ENCODE measurements at regions not wholly inside any gene's neighbourhood (a gene's known extent, or its start where the extent isn't known, plus 50 kb on each side); places are given as distances from the start of the nearest gene placed in this dataset.

DNA sequence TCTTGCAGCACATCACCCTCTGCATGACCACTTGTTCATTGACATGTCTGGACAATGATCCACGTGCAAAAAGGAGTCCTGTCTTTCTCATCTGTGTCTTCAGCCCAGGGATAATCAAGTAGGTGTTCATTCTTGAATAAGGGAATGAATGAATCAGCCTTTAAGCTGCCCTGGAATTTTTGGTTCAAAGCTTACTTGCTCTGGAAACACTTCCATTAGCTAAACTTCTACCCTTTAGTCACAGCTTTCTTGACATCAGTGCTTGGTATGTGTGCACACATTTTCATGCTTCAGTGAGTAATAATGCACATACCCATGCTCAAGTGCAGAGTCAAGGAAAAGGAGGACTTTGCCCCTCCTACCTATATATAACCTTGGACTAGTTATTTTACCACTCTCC, 103.0 kb upstream of the CDH13 start:
- no peak overlapping the region for H3K4me3 ChIP-seq (ENCODE audit: low read depth, low read length)
- TF ChIP-seq, protein P1, sequence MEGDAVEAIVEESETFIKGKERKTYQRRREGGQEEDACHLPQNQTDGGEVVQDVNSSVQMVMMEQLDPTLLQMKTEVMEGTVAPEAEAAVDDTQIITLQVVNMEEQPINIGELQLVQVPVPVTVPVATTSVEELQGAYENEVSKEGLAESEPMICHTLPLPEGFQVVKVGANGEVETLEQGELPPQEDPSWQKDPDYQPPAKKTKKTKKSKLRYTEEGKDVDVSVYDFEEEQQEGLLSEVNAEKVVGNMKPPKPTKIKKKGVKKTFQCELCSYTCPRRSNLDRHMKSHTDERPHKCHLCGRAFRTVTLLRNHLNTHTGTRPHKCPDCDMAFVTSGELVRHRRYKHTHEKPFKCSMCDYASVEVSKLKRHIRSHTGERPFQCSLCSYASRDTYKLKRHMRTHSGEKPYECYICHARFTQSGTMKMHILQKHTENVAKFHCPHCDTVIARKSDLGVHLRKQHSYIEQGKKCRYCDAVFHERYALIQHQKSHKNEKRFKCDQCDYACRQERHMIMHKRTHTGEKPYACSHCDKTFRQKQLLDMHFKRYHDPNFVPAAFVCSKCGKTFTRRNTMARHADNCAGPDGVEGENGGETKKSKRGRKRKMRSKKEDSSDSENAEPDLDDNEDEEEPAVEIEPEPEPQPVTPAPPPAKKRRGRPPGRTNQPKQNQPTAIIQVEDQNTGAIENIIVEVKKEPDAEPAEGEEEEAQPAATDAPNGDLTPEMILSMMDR (IDR thresholded peaks at IDR 0.05; ENCODE audit: low read depth, low read length, missing control alignments), result no peak
- no peak for DNase-seq (ENCODE audit: low read depth)

DNA sequence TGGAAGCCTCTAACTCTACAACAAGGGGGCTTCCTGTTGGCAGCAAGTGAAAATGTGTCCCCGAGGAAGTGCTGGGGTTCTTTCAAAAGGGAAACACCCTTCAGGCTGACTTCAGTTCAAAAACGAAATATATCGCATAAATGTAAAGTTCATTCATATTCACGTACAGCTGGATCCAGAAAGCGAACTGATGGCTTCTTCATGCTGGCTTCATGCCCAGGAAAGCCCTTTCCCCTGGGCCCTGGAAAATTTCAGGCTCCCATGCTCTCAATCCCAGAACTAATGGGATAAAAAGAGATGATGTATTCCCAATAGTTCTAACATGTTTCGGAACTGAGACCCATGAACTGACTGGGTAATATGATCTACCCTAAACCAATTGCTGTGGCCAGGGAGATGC, 104.7 kb upstream of the CDH13 start:
- no peak overlapping the region for H3K4me3 ChIP-seq (ENCODE audit: low read depth, low read length)
- TF ChIP-seq, protein P1 (IDR thresholded peaks at IDR 0.05; ENCODE audit: low read depth, low read length, missing control alignments), result no peak
- no peak for DNase-seq (ENCODE audit: low read depth)

DNA sequence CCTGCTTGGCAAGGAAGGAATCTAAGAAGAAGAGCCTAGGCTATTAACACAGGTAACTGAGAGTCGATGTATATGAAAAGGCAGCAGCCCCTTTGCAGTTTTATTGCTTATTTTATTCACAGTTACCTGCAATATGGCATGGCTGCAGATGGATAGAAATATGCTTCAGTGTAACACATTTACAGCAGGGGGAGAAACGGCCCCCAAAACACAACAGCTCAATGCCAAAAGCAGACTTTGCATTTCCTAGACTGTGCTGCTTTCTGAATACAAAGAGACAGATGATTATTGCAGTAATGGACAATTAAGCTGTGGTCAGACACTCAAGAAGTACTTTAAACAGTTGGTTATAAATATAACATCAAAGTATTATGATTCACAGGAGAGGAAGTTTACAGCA, 108.0 kb upstream of the CDH13 start:
- TF ChIP-seq, protein P1 (IDR thresholded peaks at IDR 0.05; ENCODE audit: low read depth, low read length, missing control alignments), result no peak
- no peak overlapping the region for H3K4me3 ChIP-seq (ENCODE audit: low read depth, low read length)
- no peak for DNase-seq (ENCODE audit: low read depth)

DNA sequence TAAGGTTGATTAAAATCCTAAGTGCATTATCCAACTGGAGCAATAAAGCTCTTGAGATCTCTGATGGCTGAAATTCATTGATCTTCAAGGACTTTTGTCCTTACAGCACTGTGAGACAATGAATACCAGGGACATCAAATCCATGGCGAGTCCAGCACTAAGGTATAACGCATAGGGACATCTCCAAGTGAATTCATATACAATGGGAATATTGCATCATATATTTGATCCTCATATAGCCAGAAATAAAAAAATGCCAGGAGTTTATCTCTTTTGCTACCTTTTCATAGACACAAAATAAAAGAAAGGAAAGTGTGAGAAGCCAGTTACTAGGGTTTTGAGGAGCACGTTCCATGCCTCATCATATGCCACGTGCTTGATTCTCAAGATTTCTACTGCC, 112.5 kb upstream of the CDH13 start:
- DNase-seq (ENCODE audit: low read depth), result no peak
- no peak overlapping the region for H3K4me3 ChIP-seq (ENCODE audit: low read depth, low read length)
- TF ChIP-seq, protein P1 (IDR thresholded peaks at IDR 0.05; ENCODE audit: low read depth, low read length, missing control alignments), result no peak

DNA sequence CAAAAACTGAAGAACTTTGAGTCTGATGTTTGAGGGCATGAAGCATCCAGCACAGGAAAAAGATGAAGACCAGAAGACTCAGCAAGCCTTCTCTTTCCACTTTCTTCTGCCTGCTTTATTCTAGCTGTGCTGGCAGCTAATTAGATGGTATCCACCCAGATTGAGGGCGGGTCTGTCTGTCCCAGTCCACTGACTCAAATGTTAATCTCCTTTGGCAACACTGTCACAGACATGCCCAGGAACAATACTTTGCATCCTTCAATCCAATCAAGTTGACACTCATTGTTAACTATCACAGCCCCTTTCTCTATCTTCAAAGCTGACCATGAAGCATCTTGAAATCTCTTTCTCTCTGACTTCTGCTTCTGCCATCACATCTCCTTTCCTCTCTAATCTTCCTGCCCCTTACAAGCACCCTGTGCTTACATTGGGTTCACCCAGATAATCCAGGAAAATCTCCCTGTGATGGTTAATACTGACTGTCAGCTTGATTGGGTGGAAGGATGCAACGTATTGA, 115.9 kb upstream of the CDH13 start:
- TF ChIP-seq, protein P1 (IDR thresholded peaks at IDR 0.05; ENCODE audit: low read depth, low read length, missing control alignments), result no peak
- no peak overlapping the region for H3K4me3 ChIP-seq (ENCODE audit: low read depth, low read length)
- DNase-seq (ENCODE audit: low read depth), result no peak

DNA sequence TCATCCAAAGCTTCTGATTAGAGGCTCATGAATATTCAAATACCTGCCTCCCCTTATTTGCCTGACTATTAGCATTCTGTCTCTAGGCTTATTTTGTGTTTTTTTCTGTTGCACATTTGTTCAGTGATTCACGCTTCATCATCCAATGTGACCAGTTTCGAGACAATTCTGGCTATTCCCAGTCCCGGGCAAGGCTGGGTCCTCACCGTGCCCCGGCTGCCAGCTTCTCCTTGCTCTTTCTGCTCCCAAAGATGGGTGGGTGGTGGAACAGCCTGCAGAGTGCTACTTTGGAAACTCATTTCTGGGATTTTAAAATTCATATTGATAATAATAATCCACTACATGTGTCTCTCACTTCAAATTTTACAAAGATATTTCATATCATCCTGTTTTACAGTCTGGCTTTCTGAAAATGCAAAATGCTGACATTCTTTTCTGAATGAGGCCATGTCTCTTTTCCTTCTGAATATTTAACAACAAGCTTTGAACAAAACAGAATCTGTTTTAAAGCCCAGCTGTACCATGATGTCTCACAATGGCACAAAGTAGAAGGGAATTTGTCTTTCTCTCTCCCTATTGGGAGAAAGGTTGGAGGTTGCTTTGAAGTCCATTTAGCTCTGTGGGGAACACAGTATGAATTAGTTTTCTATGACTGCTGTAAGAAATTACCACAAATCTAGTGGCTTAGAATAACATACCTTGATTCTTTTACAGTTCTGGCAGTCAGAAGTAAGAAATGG, 116.9 kb upstream of the CDH13 start:
- TF ChIP-seq, protein P1 (IDR thresholded peaks at IDR 0.05; ENCODE audit: low read depth, low read length, missing control alignments), result no peak
- H3K4me3 ChIP-seq (ENCODE audit: low read depth, low read length), result no peak overlapping the region
- no peak for DNase-seq (ENCODE audit: low read depth)
